Body of pancreas (tissue), 4 donors: ENCODE measurements at regions not wholly inside any gene's neighbourhood (a gene's known extent, or its start where the extent isn't known, plus 50 kb on each side); places are given as distances from the start of the nearest gene placed in this dataset.

ENCODE experiments used
- ATAC-seq: fragments of 150-250 bp; one replicate; pipeline ENCODE4 v1.9.1; 2016
- DNase-seq, 4 donors: peaks; one replicate each; pipeline ENCODE4 v3.0.0-alpha.2; 2019
- H3K27ac ChIP-seq, 4 donors: fragments of 200-600 bp; sonication (generic); 1 replicate in 3 of 4; 2 replicates in 1 of 4; pipeline versions ENCODE4 v1.5.1 to v1.6.1; 2016 to 2019; ENCODE audit warnings: mild to moderate bottlenecking in 1 of 4, mixed read lengths in 1 of 4, moderate library complexity in 1 of 4
- H3K27me3 ChIP-seq, 2 donors: fragments of 200-600 bp; sonication (generic); one replicate each; pipeline ENCODE4 v1.6.0; 2016; ENCODE audit warnings: mild to moderate bottlenecking in 1 of 2
- H3K36me3 ChIP-seq, 2 donors: fragments of 200-600 bp; sonication (generic); replicated peaks in 1 of 2; 2 replicates each; pipeline ENCODE4 v1.5.1; 2016; ENCODE audit warnings: low read depth in 2 of 2; ENCODE audit not compliant: insufficient read depth in 1 of 2
- H3K4me1 ChIP-seq: fragments of 200-600 bp; sonication (generic); one replicate; pipeline ENCODE4 v1.6.0; 2016
- H3K4me3 ChIP-seq, 2 donors: fragments of 200-600 bp; sonication (generic); 1 replicate in 1 of 2; 2 replicates in 1 of 2; pipeline ENCODE4 v1.5.1; 2016 to 2019
- H3K9me3 ChIP-seq, 3 donors: fragments of 200-600 bp; sonication (generic); 1 replicate in 2 of 3; 2 replicates in 1 of 3; pipeline ENCODE4 v1.5.1; 2016
- POLR2A ChIP-seq, 3 donors: fragments of 450-650 bp; IDR thresholded peaks; one replicate each; pipeline ENCODE4 v1.6.1; 2016; ENCODE audit warnings: antibody characterized with exemption in 3 of 3, mild to moderate bottlenecking in 2 of 3
- WGBS, 2 donors: methylation state at CpG; one replicate each; pipeline ENCODE4 v1.1.5; 2017; 5-methylcytosine and 5-hydroxymethylcytosine counted together
- intact Hi-C: fragments of 100-400 bp; cut with DNase I; formaldehyde crosslinking; loops from one replicate; pipeline ENCODE4 v1.15.1; 2023
- TF ChIP-seq, protein P1 (sequence below), 7 experiments: fragments of 450-650 bp in 4 of 7; fragments of 200-600 bp in 3 of 7; sonication (generic) in 3 of 7; IDR thresholded peaks; one replicate each; pipeline ENCODE4 v1.5.1; 2016 to 2019; ENCODE audit warnings: antibody characterized with exemption in 7 of 7

DNA sequence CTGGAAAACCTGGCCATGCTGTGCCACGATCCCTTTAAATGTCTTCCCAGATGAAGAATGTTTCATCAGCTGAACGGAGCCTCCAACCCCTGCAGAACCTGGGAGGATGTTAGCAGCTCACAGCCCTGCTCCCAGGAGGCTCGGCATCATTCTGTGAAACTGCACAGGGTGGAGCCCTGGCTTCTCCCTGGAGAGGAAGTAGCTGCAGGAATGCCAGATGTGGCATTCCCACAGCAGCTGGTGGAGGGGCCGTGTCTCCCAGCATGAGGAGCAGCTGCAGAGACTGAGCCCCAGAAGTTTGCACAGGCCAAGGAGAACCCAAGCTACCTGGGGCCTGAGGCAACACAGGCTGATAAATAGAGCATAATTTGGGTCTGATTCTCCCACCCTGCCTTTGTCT, 165.8 kb upstream of the MAP3K1 start:
- intact Hi-C loops, result no loop called here
- Histone ChIP-seq H3K4me1 (peaks cover 10% of the 10 kb centered on the region), H3K4me3 (no peak overlapping the region), H3K27me3 (no peaks in the 10 kb centered on the region), H3K27ac (peak overlapping the region; percentile 8 to 58 (median 33)), H3K9me3 (no peaks in the 10 kb centered on the region), H3K36me3 (no peaks in the 10 kb centered on the region)
- TF ChIP-seq, protein P1, sequence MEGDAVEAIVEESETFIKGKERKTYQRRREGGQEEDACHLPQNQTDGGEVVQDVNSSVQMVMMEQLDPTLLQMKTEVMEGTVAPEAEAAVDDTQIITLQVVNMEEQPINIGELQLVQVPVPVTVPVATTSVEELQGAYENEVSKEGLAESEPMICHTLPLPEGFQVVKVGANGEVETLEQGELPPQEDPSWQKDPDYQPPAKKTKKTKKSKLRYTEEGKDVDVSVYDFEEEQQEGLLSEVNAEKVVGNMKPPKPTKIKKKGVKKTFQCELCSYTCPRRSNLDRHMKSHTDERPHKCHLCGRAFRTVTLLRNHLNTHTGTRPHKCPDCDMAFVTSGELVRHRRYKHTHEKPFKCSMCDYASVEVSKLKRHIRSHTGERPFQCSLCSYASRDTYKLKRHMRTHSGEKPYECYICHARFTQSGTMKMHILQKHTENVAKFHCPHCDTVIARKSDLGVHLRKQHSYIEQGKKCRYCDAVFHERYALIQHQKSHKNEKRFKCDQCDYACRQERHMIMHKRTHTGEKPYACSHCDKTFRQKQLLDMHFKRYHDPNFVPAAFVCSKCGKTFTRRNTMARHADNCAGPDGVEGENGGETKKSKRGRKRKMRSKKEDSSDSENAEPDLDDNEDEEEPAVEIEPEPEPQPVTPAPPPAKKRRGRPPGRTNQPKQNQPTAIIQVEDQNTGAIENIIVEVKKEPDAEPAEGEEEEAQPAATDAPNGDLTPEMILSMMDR (IDR thresholded peaks at IDR 0.05), result no peak
- no peak for TF ChIP-seq POLR2A (IDR thresholded peaks at IDR 0.05)
- DNase-seq, result peak; percentile 60 to 81 (median 76)
- peak; percentile 77 for ATAC-seq
- WGBS, 2 donors, result 22 to 24% methylated on average over 4 of the region's 4 CpGs

DNA sequence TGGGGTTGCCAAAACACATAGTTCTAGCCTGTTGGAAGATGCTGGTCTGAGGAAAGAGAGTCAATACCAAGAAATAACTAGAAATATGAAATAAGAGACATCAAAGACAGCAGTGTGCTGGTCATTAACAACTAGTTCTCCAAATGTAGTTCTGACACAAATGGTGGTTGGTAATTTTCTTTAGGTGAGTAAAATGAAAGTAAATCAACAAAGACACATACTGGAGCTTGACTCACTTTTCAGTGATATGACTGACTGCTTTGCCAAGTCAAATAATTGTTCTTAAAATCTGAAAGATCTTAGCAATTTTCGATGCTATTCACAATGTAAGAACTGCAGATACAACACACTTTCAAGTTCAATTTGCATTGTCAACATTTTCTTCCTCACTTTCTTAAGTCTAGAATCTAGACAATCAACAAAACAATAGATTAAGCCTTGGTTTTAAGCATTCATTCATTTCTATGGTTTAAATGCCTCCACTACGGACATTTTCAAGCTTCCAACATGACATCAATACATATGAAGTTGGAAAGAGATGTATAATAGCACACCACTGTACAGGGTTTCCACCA, 166.8 kb upstream of the MAP3K1 start:
- H3K4me1 ChIP-seq, result peaks cover 10% of the 10 kb centered on the region
- DNase-seq (no peak), ATAC-seq (no peak)
- no peak overlapping the region for H3K27ac ChIP-seq
- 51 to 52% methylated on average over 2 of the region's 2 CpGs for whole genome bisulfite sequencing, 2 donors
- no peak overlapping the region for H3K4me3 ChIP-seq
- TF ChIP-seq, protein P1 (IDR thresholded peaks at IDR 0.05), result no peak
- TF ChIP-seq POLR2A (IDR thresholded peaks at IDR 0.05), result no peak
- H3K27me3 ChIP-seq, result no peaks in the 10 kb centered on the region
- no peaks in the 10 kb centered on the region for H3K36me3 ChIP-seq
- H3K9me3 ChIP-seq, result no peaks in the 10 kb centered on the region
- intact Hi-C loops, result no loop called here

DNA sequence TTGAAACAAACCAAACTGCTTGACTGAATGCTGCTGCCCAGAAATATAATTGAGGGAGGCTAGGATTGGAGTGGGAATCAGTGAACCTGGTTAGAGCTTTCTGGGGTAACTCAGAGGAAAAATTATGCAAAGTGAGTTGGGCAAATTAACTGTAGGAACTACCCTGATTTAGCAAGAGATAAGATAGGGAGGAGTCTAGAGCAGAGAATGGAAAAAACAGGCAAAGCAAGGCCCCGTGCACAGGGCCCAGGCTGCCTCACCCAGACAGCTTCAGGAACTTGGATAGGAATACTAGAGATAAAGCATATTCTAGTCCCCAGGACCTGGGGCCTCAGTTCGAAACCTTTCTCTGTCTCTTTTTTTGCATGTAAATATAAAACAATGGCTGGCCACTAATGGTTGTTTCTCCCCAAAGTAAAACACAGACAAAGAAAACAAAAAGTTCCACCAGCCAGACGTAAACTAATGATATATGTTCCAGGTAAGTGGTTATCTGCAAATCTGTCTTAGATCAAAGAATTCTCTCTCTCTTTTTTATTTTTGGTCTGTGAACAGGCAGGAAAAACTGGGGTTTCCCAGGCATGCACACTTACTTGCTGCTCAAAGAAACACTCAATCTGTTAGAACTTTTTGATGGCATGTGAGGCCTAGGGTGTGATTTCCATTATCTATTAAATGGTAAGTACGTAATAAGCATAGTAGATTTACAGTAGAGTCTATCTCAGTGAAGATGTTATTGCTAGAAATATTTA, 168.1 kb upstream of the MAP3K1 start:
- Histone ChIP-seq H3K27me3 (no peaks in the 10 kb centered on the region), H3K36me3 (no peaks in the 10 kb centered on the region), H3K9me3 (no peaks in the 10 kb centered on the region), H3K4me3 (no peak overlapping the region), H3K4me1 (peaks cover 15% of the 10 kb centered on the region), H3K27ac (no peak overlapping the region)
- 69 to 95% methylated on average over 3 to 4 of the region's 4 CpGs for WGBS, 2 donors
- no peak for TF ChIP-seq POLR2A (IDR thresholded peaks at IDR 0.05)
- TF ChIP-seq, protein P1 (IDR thresholded peaks at IDR 0.05), result no peak
- ATAC-seq (no peak), DNase-seq (no peak)
- intact Hi-C loops, result no loop called here

DNA sequence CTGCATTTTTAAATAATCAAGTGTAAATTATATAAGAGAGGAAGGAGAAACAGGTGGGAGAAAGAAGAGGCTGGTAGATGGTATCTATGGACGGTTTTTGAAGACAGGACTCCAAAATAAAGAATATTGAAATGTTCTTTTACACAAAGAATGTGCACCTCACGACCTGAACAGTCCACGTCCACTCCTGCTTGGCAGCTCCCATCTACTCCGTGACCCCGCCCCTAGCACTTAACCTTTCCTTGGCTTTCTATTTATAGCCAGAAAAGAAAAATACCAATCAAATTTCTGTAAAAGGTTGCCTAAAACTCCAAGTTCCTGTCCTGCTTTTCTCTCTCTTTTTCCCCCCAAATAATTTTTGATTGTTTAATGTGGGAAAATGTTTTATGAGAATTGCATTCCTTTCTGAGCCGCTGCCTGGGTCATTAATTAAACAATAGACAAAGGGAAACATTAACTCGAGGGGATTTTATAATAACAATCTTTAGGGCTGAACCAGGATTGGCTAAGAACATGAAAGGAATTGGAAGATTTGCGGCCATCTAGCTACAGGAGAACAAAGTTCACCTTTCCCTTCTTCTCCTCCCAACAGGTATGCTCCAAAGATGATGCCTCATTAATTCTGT, 173.6 kb upstream of the MAP3K1 start:
- Histone ChIP-seq H3K27ac (peak overlapping the region in 3 of 4 donors; percentile 86 to 89 (median 89)), H3K4me1 (peaks cover 59% of the 10 kb centered on the region), H3K4me3 (no peak overlapping the region), H3K27me3 (no peaks in the 10 kb centered on the region), H3K36me3 (no peaks in the 10 kb centered on the region), H3K9me3 (no peaks in the 10 kb centered on the region)
- 10 to 17% methylated on average over 8 of the region's 8 CpGs for WGBS, 2 donors
- TF ChIP-seq, protein P1 (IDR thresholded peaks at IDR 0.05), result no peak
- TF ChIP-seq POLR2A (IDR thresholded peaks at IDR 0.05), result no peak
- no peak for ATAC-seq
- DNase-seq, result peak in 2 of 4 donors; percentile 9 to 29
- intact Hi-C loops, result no loop called here
